ENCODE measurements at regions not wholly inside any gene's neighbourhood (a gene's known extent, or its start where the extent isn't known, plus 50 kb on each side); places are given as distances from the start of the nearest gene placed in this dataset.

DNA sequence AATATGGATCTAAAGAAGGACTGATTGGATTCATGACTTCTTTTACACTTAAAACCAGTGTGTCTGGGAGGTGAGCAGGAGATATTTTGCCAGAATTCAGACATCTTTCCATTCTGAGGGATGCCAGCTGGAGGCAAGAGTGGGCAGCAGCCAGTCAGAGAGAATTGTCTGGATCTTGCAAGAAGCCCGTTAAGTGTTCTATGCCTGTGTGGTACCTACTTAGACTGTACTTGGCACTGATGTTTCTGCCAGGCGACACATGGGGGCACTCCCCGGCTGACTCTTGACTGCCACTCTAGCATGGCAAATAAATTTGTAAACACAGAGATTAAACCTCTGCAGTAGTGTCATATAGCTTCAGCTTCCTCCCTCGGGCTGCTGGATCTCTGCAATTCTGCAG is 247.7 kb downstream of the UTP18 start:
- intact Hi-C loops (cut with micrococcal nuclease; ENCODE audit: unreplicated experiment): no loop called here
- no TSS peak for BruUV-seq (replicated peaks)
- Histone ChIP-seq H4K20me1 (ENCODE audit: insufficient read depth) (no peaks in the 10 kb centered on the region), H3K9me2 (ENCODE audit: insufficient read depth) (no peaks in the 10 kb centered on the region; the same call in 1 of the 2 replicates), H3K9me3 (ENCODE audit: insufficient read depth, low read depth) (no peaks in the 10 kb centered on the region), H3K27me3 (ENCODE audit: insufficient read depth, low read depth) (peaks cover 34% of the 10 kb centered on the region), H3K4me1 (replicated peaks; ENCODE audit: insufficient read depth) (no peaks in the 10 kb centered on the region), H3F3A (ENCODE audit: insufficient read depth, low read depth) (no peaks in the 10 kb centered on the region), H2AFZ (no peak overlapping the region), H3K79me2 (ENCODE audit: low read depth) (no peaks in the 10 kb centered on the region), H3K36me3 (ENCODE audit: low read depth) (no peaks in the 10 kb centered on the region), H3K4me3 (no peak overlapping the region), H3K4me2 (no peak overlapping the region), H3K27ac (no peak overlapping the region)
- no peak for TF ChIP-seq EZH2 (IDR thresholded peaks at IDR 0.05; ENCODE audit: low read depth)
- TF ChIP-seq, protein P1, sequence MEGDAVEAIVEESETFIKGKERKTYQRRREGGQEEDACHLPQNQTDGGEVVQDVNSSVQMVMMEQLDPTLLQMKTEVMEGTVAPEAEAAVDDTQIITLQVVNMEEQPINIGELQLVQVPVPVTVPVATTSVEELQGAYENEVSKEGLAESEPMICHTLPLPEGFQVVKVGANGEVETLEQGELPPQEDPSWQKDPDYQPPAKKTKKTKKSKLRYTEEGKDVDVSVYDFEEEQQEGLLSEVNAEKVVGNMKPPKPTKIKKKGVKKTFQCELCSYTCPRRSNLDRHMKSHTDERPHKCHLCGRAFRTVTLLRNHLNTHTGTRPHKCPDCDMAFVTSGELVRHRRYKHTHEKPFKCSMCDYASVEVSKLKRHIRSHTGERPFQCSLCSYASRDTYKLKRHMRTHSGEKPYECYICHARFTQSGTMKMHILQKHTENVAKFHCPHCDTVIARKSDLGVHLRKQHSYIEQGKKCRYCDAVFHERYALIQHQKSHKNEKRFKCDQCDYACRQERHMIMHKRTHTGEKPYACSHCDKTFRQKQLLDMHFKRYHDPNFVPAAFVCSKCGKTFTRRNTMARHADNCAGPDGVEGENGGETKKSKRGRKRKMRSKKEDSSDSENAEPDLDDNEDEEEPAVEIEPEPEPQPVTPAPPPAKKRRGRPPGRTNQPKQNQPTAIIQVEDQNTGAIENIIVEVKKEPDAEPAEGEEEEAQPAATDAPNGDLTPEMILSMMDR (conservative IDR thresholded peaks at IDR 0.05): no peak
- ChIA-PET POLR2A (ENCODE audit: unreplicated experiment) (no interaction called here), CTCF (no interaction called here)
- no peak for DNase-seq

DNA sequence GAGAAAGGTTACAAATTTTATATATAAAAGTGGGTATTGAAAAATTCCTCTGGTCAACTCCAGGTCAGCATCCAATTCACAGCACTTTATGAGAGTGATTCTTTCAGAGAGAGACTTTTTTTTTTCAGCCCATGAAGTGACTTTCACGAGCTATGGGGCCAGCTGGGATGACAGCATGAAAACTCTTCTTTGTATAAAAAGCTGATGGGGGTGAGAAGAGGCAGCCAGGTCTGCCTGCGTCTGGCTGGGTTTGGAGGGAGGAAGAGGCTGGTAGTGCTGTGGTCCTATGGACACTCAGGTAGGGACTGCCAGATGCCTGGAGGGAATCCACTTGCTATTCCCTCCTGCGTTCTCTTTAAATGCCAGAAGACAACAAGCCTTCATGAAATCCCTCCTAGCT is 250.6 kb downstream of the UTP18 start:
- no peaks in the 10 kb centered on the region for H3K4me1 ChIP-seq (replicated peaks; ENCODE audit: insufficient read depth)
- peaks cover 28% of the 10 kb centered on the region for H3K27me3 ChIP-seq (ENCODE audit: insufficient read depth, low read depth)
- H3F3A ChIP-seq (ENCODE audit: insufficient read depth, low read depth): no peaks in the 10 kb centered on the region
- H3K9me3 ChIP-seq (ENCODE audit: insufficient read depth, low read depth): no peaks in the 10 kb centered on the region
- no peak overlapping the region for H3K4me3 ChIP-seq
- no peaks in the 10 kb centered on the region for H3K36me3 ChIP-seq (ENCODE audit: low read depth)
- no peaks in the 10 kb centered on the region for H4K20me1 ChIP-seq (ENCODE audit: insufficient read depth)
- no peak for TF ChIP-seq EZH2 (IDR thresholded peaks at IDR 0.05; ENCODE audit: low read depth)
- TF ChIP-seq, protein P1 (conservative IDR thresholded peaks at IDR 0.05): no peak
- DNase-seq: no peak
- no peak overlapping the region for H3K4me2 ChIP-seq
- H2AFZ ChIP-seq: no peak overlapping the region
- ChIA-PET CTCF (interaction anchor here (0.7 kb wide), 1 partner anchor 102 kb away, joined by 3 read pairs; no protein-coding TSS in a partner anchor), POLR2A (ENCODE audit: unreplicated experiment) (no interaction called here)
- H3K79me2 ChIP-seq (ENCODE audit: low read depth): no peaks in the 10 kb centered on the region
- no peaks in the 10 kb centered on the region; the same call in 1 of the 2 replicates for H3K9me2 ChIP-seq (ENCODE audit: insufficient read depth)
- H3K27ac ChIP-seq: no peak overlapping the region
- intact Hi-C loops (cut with micrococcal nuclease; ENCODE audit: unreplicated experiment): no loop called here
- no TSS peak for BruUV-seq (replicated peaks)

DNA sequence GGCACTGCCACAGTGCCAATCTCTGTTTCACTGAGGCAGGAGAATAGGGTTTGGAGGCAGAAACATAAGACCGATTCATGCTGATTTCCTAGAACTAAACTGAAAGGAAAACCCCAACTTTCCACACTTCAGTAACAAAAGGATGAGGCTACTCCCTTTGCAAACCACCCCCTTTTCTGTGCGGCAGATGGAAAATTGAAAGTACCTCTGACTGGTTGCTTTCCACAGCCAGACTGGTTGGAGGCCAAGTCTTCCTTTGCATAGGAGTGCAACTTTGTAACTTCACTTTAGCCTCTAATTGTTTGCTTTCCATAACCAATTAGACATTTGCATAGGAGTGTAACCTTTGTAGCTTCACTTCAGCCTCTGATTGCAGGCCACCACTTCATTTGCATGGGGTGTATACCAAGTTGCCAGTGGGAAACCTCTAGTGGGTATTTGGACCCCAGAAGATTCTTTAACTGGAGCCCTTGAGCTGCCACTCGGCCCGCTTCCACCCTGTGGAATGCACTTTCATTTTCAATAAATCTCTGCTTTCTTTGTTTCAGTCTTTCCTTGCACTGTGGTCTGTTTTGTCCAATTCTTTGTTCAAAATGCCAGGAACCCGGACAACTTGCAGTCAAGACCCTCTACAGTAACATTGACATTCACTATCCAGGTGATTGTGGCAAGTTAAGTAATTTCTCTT is 252.0 kb downstream of the UTP18 start:
- no TSS peak for BruUV-seq (replicated peaks)
- no peak overlapping the region for H3K4me3 ChIP-seq
- H3K27ac ChIP-seq: no peak overlapping the region
- ChIA-PET POLR2A (ENCODE audit: unreplicated experiment) (no interaction called here), CTCF (interaction anchor here (0.6 kb wide), 1 partner anchor 13 kb away, joined by 4 read pairs; no protein-coding TSS in a partner anchor)
- DNase-seq: no peak
- H3K9me2 ChIP-seq (ENCODE audit: insufficient read depth): no peaks in the 10 kb centered on the region; the same call in 1 of the 2 replicates
- no peaks in the 10 kb centered on the region for H3K79me2 ChIP-seq (ENCODE audit: low read depth)
- 0 out of 2 replicates have a peak, but pooled peaks cover 4% of the 10 kb centered on the region for H3K9me3 ChIP-seq (ENCODE audit: insufficient read depth, low read depth)
- no peaks in the 10 kb centered on the region for H3K4me1 ChIP-seq (replicated peaks; ENCODE audit: insufficient read depth)
- no peaks in the 10 kb centered on the region for H3K36me3 ChIP-seq (ENCODE audit: low read depth)
- H3K27me3 ChIP-seq (ENCODE audit: insufficient read depth, low read depth): peaks cover 35% of the 10 kb centered on the region
- intact Hi-C loops (cut with micrococcal nuclease; ENCODE audit: unreplicated experiment): no loop called here
- peak overlapping the region; percentile 26; the same call in 1 of the 2 replicates for H3K4me2 ChIP-seq
- TF ChIP-seq, protein P1 (conservative IDR thresholded peaks at IDR 0.05): no peak
- no peak for TF ChIP-seq EZH2 (IDR thresholded peaks at IDR 0.05; ENCODE audit: low read depth)
- H4K20me1 ChIP-seq (ENCODE audit: insufficient read depth): no peaks in the 10 kb centered on the region
- no peaks in the 10 kb centered on the region for H3F3A ChIP-seq (ENCODE audit: insufficient read depth, low read depth)
- H2AFZ ChIP-seq: no peak overlapping the region
